GM11168 (cell line): ENCODE measurements at regions not wholly inside any gene's neighbourhood (a gene's known extent, or its start where the extent isn't known, plus 50 kb on each side); places are given as distances from the start of the nearest gene placed in this dataset.

Experiments
- in situ Hi-C: fragments of 300-500 bp; cut with MboI; formaldehyde crosslinking; loops from one replicate; pipeline ENCODE4 v1.12.0; 2022; ENCODE audit warnings: low sequenced_read_pairs; ENCODE audit not compliant: unreplicated experiment

GRCh38 chr16:11471548-11471947, 115.2 kb downstream of the LITAF start:
- in situ Hi-C loops, result no loop called here

- in situ Hi-C loops, result no loop called here
These were observed 114.3 kb downstream of the LITAF start for GRCh38 chr16:11472410-11472809.

DNA sequence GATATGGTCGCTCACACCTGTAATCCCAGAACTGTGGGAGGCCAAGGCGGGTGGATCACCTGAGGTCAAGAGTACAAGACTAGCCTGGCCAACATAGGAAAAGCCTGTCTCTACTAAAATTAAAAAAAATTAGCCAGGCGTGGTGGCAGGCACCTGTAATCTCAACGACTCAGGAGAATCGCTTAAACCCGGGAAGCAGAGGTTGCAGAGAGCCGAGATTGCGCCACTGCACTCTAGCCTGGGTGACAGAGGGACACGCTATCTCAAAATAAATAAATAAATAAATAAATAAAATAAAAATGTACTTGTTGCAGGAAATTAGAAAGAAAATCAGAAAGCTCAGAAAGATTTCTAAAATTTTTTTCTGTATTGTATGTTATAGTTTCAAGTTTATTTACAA, 113.9 kb downstream of the LITAF start:
- in situ Hi-C loops, result no loop called here

DNA sequence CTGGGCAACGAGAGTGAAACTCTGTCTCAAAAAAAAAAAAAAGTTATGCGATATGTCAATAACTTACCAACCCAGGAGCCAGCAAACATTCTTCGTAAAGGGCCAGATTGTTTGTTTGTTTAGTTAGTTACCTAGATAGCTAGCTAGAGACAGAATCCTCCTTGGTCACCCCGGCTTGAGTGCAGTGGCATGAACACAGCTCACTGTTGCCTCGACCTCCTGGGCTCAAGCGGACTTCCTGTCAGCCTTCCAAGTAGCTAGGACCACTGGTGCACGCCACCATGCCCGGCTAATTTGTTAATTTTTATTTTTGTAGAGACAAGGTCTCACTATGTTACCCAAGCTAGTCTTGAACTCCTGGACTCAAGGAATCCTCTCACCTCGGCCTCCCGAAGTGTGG, 113.0 kb downstream of the LITAF start:
- in situ Hi-C loops, result no loop called here

DNA sequence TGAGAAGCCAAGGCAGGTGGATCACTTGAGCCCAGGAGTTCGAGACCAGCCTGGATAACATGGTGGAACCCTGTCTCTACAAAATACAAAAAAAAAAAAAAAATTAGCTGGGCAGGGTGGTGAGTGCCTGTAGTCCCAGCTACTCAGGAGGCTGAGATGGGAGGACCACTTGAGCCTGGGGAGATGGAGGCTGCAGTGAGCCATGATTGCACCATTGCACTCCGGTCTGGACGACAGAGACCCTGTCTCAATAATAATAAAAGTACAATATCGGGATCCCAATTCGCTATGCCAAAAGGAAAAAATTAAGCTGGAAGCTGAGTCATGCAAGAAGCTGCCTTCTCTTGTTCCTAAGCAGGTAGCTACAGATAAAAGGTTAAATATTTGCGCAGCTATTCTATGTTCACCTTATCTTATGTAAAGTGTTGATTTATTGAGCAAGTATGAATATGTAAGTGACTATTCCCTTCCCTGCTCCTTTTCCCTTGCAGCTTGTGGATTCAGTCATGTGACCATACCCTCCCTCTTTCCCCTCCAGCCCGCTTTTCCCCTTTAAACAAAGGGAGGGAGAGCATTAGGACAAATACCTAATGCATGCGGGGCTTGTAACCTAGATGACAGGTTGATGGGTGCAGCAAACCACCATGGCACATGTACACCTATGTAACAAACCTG, 112.0 kb downstream of the LITAF start:
- in situ Hi-C loops, result no loop called here

GRCh38 chr16:11475896-11476630, 110.7 kb downstream of the LITAF start:
- in situ Hi-C loops, result no loop called here

- in situ Hi-C loops, result no loop called here
These were observed 110.0 kb downstream of the LITAF start for GRCh38 chr16:11476676-11477075.

DNA sequence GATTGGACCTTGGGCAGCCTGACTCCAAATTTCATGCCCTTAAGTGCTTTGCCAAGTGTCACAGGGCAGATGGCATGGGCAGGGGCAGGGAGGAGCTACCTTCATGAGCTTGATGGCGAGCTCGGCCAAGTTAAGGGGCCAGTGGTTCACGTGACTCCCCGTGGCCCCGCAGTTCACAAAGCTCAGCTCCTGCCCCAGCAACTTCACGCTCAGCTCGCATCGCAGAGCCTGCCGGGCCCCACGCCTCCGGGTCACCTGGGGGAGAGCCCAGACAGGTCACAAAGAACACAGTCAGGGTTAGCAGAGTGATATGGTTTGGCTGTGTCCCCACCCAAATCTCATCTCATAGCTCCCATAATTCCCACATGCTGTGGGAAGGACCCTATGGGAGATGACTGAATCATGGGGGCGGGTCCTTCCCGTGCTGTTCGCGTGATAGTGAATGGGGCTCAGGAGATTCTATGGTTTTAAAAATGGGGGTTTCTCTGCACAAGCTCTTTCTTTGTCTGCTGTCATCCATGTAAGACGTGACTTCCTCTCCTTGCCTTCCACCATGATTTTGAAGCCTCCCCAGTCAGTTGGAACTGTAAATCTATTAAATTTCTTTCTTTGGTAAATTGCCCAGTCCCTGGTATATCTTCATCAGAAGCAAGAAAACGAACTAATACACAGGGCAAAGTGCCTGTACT, 108.1 kb downstream of the LITAF start:
- in situ Hi-C loops, result no loop called here

DNA sequence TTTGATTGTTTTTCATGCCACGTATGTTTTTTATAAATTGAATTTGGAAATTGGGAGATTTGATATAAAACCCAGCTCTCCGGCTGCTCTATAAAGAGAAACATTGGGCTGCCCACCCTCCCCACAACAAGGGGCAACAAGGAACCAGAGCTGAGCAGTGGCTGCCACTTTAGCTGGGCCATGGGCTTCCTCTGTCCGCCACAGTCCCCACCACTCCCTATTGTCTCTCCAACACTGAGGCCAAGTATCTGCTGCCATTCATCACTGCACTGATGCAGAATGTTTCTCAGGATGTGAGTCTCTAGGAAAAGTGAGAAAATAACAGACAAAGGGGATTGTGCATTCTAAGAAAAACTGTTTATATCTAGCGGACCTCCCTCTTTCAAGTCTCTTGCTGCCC, 106.8 kb downstream of the LITAF start:
- in situ Hi-C loops, result no loop called here

DNA sequence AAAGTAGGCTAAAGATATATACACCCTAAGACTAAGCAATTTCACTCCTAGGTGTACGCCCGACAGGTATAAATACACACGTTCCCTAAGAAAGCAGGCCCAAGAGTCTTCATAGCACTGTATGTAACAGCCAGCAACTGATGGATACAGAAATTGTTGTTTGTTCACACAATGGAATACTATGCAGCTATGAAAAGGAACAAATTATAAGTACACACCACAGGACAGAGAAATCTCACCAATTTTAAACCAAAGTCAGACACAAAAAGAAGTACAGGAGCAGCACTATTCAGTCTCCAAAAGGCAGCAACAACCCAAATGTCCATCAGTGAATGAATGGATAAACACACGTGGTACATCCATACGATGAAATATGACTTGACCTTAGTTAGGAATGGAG, 106.1 kb downstream of the LITAF start:
- in situ Hi-C loops, result no loop called here

DNA sequence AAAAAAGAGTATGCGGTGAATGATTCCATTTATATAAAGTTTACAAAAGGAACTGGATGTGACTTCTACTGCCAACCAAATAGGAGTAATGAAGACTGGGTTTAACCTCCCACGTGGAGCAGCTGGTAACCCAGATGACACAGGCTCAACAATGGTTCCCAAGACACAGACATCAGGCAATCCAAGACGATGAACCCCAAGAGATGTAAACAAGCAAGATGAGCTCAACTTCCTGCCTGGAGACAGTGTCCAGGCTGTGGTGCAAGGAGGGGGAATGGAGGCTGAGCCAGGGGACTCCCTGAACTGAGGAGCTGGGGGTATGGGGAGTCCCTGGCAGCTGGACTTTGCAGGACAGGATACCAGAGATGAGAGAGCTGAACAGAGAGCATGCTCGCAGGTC, 104.7 kb downstream of the LITAF start:
- in situ Hi-C loops, result no loop called here

GRCh38 chr16:11482946-11483748, 103.6 kb downstream of the LITAF start:
- in situ Hi-C loops, result no loop called here

DNA sequence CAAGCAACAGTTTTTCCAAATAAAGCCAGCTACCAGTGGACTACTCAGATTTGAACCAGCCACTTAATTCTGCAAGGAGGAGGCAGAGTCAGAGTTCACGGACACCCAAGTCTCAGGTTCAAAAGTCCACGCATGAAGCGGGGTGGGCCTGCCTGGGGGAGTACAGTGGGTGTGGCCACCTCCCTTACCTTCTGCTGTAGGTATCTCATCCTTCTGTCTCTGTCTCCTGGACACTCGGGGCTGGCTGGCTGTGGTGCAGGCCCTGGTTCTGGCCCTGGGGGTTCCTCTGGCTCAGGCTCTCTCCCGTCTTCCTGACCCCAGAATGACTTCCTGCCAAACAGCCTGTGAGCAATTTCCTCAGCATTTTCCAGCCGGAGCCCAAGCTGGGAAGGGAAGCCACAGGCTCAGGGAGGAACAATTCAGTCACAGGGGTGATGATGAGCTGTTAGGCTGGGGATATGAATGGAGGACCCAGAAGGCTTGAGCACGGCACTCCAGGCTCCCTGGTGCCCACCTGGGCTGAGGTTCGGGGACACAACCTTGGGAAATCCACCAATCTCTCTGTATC, 101.9 kb downstream of the LITAF start:
- in situ Hi-C loops, result no loop called here

- in situ Hi-C loops, result no loop called here
These were observed 101.0 kb downstream of the LITAF start for GRCh38 chr16:11485676-11486075.

DNA sequence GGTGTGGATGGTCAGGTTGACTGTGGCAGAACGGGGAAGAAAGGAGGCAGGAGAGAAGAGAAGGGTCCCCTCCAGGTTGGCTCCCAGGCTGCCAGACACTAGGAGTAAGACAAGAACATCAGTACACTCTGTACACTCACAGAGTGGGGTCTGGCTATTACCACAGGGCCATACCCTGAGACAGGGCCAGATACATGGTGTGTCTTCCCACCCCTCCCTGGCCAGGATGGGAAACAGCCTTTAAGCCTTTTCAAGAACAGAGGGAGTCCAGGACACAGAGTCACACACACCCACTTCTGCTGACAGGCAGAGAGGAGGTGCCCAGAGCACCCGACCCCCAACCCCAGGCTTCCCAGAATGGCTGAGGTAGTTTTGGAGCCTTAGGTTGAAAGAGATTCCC, 99.4 kb downstream of the LITAF start:
- in situ Hi-C loops, result no loop called here

- in situ Hi-C loops, result no loop called here
These were observed 98.4 kb downstream of the LITAF start for GRCh38 chr16:11488304-11488703.

DNA sequence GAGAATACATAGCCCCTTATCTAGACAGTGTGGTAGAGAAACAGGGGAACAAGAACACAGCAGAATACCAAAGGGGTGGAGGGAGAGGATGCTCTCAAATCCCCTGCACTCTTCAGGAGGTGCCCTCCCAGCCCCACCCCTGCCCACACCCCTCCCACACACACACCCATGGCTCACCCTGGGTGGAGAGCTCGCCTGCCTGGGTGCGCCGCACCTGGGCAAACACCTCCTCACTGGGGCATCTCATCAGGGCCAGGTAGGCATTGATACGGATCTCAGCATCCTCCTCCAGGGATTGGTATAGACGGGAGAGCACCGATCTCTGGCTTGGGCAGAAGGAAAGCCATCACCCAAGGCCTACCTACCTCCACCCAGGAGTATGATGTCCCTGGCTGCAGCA, 95.2 kb downstream of the LITAF start:
- in situ Hi-C loops, result no loop called here

- in situ Hi-C loops, result no loop called here
These were observed 93.8 kb downstream of the LITAF start for GRCh38 chr16:11492808-11493530.

- in situ Hi-C loops, result no loop called here
These were observed 93.2 kb downstream of the LITAF start for GRCh38 chr16:11493531-11493929.

DNA sequence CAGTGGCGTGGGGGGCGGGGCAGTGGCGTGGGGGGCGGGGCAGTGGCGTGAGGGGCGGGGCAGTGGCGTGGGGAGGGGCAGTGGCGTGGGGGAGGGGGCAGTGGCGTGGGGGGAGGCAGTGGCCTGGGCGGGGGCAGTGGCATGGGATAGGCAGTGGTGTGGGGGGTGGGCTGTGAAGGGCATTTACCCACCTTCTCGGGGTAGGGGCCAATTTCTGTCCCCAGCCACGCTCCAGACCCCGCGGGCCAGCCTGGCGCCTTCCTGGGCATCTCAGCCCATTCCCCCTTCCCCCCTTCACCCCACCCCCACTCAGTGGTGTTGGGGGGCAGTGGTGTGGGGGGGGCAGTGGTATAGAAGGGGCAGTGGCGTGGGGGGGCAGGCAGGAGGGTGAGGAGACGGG, 92.7 kb downstream of the LITAF start:
- in situ Hi-C loops, result no loop called here
